ENCODE measurements at regions not wholly inside any gene's neighbourhood (a gene's known extent, or its start where the extent isn't known, plus 50 kb on each side); places are given as distances from the start of the nearest gene placed in this dataset.
A peak's percentile ranks its signal among the peaks of the same experiment; 100 is the strongest.

DNA sequence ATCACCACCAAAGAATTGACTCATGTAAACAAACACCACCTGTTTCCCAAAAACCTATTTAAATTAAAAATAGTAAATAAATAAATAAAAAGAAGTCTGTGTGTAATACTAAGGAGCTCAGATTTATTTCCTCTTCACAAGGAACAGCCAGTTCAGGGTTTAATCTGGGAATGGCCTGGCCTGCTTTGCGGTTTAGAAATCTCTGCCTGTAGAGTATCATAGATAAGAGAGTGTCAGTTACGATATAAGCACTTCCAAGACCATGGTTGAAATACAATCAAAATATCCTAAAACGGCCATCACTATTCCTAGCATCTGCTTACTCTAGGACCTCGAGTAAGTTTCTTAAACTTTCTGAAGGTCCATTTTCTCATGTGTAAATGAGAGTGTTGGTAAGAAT lies 274.4 kb downstream of the PLPP3 start:
- no peak for DNase-seq

DNA sequence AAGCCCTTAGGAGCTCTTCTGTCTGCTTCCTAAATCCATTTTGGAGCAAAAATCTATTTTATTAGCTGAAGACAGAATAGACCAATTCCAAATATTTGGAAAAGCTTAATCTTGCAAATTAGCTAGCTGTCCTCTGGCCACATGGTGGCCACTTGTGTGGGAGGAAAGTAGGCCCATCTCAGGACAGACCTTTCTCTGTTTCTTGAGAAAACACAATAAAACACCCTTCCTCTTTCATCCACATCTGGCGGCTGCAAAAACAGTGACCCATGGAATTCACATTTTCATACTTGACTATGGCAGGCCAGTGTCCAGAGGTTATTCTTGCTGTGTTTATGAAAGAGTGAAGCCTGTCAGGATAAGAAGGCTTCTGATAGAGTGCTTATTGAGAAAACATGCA lies 275.6 kb downstream of the PLPP3 start:
- no peak for DNase-seq

DNA sequence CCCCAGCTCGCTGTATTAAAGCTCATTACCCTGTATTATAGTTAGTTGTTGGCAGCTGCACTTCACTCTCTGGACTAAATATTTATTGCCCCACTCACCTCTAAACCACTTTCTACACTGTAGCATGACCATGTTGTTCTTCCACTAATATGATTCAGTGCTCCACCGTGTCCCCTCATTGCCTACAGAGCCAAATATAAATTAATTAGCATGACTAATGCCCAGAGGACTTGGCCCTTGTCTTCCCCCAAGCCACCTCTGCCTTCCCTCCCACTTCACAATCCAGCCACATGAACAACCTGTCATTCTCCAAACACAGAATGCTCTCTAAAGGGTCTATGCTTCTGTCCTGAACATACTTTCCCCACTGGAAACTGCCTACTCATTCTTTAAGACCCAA lies 276.5 kb downstream of the PLPP3 start:
- DNase-seq: no peak

DNA sequence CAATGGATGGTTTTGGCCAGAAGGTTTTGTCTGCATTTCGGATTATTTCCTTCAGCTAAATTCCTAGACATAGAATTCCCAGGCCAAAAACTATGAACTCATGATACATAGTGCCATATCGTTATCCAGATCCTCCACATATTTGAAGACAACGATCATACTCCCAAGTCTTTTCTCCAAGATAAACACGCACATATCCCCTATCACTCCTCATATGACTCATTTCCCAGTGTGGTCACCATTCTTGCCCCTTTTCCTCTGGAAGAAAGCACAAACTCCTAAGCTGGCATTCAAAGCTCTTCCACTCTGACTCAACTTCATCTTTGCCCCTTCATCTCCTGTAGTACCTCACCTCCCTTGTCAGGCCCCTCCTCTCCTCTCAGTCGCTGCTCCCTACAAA lies 277.6 kb downstream of the PLPP3 start:
- no peak for DNase-seq

DNA sequence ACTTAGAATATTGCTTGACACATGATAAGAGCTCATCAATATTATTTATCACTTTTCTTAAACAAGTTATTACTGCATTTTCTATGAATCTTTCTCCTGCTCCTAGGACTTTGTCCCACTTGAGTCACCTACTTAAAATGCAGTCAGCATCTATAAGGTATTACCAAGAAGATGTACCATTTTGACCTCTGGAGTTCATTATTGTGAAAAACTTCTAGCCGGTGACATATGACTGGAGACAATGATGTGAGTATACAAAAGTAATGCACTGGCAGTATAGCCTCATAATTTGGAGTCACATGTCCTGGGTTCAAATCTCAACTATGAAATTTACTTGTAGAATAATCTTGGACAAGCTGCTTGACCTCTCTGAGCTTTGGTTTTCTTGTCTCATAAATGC lies 278.5 kb downstream of the PLPP3 start:
- DNase-seq: no peak

DNA sequence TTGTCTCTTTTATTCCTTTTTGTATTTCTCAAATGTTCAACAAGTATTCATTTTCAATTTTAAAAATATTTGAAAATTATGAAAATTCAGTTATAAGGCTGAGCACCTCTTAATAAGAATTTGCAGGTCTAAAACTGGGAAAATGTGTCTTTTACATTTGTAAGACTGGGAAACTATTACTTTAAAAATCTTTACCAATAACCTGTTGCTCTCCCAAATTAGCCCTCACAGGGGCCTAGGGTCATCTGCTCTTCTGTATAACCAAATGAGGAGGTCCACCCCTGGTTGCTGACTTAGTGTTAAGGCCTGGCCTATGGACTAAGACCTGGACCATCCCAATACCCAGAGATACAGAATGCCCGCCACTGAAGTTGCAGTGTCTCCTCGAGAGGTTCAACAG lies 280.5 kb downstream of the PLPP3 start:
- DNase-seq: no peak

DNA sequence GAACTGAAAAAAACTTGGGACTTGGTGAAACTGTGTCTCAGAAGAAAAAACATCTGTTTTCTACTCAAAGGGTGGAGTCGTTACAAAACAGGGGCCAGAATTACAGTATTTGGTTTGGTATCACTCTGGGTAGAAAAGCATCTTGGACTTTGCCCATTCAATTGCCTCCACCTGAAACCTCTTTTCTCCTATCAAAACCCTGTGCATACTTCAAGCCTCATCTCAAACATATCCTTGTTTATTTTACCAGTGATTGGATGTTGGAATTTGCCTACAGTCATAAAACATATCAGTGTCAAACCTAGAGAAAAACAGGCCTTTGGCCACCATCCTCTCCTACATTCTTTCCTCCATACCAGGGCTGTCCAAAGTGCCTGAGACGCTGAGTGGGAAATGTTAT lies 281.5 kb downstream of the PLPP3 start:
- DNase-seq: no peak

DNA sequence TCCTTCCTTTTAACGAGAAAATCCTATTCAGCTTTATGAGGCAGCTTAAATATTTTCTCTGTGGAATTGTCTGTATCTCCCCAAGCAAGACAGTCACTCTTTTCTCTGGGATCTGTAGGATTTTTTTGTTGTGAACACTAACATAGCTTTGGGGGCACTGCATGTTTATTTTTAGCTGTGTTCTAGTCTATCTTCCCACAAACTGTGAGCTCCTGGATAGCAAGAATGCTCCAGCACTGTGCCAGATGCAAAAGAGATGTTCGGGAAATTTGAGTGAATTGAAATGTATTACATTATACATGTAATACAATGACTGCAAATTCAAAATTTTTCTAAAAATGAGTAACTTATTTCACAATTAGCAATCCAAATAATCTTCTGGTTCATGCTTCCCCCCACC lies 282.2 kb downstream of the PLPP3 start:
- DNase-seq: no peak

DNA sequence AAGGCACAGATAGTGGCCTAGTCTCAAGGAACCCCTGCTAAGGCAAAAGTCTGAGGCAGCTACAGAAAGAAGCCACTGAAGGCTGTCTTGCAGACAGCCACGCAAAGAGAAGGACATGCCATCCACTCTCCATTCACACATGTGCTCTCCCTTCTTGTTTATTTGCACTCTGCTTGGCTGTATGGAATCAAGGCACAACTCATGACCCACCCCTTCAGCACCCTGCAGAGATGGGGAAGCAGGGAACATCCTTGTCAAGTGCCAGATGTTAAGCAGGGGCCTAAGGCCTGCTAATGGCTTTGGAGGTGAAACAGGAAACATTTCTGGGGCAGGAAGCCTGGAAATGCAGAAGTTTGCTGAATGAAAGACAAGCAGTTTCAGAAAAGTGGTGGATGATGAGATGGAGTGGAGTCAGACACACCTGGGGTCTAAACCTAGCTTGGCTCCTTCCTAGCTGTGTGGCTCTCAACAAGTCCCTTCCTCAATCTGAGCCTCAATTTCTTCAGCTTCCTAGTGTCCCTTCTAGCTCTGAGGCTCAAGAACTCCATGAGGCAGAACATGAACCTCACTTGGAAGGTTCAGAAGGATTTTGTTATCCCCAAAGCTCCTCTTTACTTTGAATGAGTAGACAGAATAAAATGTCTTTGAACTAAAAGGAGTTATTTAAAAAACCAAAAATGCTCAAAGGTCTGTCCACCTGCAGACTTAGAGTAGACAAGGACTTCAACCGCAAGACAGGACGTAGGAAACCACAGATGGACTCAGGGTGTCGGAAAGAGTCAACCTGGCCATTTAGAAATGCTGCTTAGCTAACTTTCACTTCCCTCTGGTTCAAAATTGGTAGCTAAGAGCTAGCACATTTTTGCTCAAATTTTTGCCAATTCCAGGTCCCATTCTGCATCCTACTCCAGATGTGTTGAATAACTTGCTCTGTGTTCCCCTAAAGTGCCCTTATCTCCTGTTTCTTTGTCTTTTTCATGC lies 283.1 kb downstream of the PLPP3 start:
- DNase-seq: no peak

DNA sequence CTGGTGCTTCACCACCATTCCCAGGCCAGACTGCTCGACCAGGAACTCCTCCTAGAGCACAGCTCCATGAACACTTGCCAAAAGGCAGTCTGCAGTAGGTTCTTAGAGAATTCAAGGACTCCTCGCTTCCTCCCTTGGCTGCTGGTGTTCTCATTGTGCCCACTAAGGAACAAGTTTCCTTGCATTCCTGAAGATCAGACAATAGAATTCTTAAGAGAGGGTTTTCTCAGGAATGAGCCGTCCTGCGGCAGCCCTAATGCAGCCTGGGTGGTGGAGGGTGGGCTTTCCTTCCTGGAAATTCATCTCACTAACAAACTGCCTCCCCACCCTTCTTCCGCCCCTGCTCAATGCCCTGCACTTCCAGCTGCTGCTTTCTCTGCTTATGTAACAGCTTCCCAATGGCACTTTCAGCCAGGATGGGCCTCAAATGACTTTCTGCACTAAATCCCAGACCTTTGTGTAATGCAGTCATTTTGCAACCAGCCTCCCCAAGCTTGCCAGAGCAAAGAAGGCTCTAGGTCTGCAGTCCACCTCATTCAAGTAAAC lies 287.9 kb downstream of the PLPP3 start:
- DNase-seq: no peak

DNA sequence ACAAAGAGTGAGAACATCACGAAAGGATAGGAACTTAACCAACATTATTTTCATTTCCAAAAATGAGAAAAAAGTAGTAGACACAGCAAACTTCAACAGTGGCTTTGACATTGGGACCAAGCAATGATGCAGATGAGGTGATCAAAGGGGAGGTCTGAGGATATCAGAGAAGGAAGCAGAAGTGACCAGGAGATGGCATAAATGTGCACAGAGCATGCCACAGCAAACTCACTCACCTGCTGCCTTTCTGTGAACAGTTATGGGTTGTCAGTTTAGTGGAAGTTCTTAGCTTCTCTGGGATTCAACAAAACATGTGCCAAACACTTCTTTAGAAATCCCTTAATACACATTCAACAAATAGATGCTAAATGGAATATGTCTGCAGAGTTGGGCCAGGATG lies 290.1 kb downstream of the PLPP3 start:
- no peak for DNase-seq

DNA sequence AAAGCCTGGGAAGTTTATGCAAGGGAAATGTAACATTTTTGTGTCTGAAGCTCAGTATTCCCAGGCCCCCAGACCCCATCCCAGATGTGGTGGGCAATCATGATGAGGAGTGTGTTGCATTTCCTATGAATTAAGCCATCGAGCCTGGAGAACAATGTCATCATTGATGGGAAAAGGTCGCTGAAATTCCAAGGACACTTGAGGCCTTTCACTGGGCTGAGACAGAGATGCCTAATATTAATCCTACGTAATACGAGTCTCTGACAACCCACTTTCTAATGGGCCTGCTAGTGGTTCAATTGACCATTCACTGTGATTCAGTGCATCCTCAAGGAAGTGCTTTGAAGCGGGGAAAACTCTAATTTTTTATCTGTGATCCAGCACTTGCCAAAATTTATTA lies 291.6 kb downstream of the PLPP3 start:
- no peak for DNase-seq

DNA sequence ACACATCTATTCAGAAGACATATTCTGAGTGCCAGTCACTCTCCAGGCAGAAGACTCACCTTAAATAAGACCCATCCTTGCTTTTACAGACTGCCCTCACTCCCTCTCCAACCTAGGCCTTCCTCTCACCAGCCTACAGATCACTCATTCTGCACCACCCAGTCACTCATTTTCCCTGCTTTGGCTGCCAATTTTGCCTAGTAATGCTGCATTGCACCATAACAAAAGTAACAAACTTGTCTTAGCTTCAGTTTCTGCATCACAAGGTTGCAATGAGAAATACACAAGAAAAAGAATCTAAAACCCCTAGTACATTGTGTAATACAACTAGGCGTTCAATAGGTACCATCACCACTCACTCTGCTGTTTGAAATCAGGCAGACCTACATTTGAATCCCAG lies 292.4 kb downstream of the PLPP3 start:
- DNase-seq: peak; percentile 65

DNA sequence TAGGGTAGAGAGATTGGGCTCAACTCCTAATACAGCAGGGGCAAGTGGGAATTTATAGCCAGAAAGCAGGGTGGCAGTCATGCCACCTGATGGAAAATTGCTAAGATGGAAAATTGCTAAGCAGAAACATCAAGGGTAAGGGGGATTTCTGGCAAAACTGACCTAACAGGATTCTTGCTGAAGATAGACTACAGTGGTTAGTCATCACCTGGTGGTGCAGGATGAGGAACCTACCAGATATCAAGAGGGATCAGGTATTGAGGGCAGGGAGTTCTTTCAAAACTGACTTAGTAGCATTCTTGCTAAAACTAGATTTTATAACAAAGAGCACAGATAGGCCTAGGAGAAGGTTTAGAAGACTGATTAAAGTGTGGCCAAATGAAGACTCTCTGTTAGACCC lies 292.9 kb downstream of the PLPP3 start:
- DNase-seq: no peak

DNA sequence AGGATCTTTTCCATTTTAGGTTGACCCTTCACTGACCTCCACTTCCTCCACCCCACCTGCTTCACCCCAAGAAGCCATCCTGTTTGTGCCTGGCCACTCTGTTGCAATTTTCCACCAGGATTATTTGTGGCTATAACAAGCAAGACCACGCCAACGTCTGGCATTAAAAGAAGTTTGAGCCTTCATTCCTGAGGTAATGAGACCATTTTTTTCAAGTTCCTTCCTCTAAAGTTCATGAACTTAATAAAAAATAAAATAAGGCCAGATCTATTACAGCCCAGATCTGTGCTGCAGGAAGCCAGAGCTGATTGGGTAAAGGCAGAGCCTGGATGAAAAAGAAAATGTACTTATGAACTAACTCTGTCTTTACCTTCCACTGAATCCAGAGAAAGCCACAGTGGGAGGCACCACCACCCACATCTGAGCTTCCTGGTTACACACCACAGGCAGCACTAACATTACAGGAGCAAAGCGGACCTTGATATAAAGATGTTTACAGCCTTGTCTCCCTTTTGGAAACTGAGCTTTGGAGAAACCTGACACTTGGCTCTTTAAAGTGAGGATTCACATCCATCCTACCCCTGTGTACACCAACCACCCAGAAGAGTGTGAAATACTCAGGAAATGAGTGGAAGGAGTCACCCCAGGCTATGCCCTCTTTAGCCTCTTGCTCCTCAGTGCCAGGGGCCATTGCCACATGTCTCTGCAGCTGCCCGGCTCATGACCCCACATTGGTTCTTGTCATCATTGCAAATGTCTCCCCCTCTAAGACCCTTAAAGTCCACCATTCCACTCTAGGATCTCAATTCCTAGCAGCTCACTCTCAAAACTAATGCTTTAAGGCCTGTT lies 293.6 kb downstream of the PLPP3 start:
- no peak for DNase-seq

DNA sequence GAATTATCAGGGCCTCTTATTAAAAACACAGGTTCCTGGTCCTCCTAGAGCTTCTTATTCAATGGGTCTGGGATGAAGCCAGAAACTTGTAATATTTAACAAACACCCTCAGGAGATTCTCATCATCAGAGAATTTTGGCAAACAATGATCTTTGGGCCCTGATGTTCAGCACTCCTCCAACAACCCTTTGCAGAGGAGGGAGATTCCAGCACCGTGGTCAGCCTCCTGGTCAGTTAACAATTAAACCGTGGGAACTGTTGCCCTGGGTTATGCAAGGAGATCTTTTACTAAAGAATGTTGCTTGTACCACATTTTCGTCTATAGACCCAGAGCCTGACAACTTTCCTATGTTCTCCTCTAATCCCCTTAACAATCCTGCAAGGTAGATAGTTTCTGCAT lies 294.4 kb downstream of the PLPP3 start:
- no peak for DNase-seq

DNA sequence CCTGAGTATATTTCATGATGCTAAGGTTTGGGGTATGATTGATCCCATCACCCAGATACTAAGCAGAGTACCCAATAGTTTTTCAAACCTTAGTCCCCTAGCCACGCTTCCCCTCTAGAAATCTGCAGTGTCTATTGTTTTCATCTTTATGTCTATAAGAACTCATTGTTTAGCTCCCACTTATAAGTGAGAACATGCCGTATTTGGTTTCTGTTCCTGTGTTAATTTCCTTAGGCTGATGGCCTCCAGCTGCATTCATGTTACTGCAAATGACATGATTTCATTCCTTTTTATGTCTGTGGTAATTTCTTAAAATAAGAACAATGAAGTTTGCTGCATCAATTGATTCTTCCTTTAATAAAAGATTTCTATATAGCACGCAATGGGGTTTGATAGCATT lies 301.3 kb downstream of the PLPP3 start:
- no peak for DNase-seq

DNA sequence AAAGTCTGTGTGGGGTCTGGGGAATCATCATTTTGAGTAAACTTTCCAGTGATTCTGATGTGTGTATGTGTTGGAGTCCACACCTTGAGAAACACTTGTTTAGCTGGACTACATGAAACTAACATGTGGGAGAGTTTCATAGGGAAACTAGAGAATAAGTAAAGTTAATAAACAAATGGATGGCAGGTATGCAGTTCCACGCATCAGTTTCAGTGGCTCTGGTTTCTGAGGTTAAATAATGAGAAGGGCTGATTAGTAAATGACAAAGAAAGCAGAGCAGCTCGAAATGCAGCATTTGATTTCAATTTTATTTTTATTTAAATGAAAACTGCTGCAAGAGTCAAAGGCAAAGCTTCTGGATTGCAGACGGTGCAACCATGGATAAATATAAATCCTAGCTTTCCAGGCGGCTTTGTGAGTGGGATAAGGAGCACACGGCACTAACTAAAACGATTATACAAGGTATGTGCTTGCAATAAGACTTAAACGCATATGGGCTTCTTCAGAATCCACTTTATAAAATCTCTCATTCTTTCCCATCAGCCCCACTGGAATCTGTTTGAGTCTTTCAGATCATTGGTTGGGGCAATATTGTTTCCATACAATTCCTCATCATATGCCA lies 310.7 kb downstream of the PLPP3 start:
- no peak for DNase-seq

DNA sequence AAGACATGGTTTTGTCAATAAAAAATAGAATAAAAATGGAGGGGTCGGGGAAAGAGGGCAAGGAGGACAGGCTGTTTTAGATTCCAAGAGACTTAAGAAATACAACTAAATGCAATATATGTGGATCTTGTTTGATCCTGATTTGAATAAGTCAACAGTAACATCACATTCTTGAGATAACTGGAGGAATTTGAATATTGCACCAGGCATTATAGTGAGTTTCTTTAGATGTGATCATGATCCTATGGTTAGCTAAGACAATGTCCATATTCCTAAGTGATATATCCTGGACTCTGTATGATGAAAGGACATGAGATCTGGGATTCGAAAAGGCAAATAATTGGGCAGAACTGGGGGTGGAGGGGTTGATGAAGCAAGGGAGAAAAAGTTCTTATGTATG lies 311.8 kb downstream of the PLPP3 start:
- no peak for DNase-seq

DNA sequence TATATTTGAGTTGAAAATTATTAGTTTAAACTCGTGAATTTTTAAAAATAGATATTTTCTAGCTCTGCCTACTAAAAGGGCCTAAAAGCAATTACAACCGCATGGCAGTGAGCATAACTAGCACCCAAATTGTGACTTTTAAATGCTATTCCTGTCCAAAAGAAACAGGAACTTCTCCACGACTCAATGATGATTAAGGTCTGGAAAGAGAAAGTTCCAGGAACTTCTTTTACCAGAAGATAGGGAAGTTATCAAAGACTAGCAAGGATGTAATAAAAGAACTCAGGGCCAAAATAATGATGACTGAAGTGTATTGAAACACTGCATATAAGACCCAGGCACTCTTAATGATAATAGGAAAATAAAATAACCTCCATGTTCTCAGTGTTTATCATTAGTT lies 313.0 kb downstream of the PLPP3 start:
- DNase-seq: peak; percentile 66

DNA sequence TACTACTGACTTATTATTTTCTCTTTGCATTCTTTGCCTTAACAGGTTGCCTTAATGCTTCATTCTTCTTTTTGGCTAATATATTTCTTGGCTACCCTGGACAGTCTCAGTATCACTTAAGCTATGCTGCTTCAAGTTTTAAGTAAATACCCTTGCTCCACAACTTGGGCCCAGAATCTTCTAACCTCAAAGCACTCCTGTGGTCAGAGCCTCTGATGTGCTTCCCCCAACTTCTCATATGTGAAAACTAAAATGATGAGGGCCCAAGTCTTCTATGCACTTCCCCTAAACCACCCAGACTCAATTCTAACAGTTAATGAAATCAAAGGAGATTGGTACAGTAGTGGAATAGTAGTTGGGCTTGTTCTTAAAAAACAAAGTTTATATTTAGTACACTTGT lies 314.1 kb downstream of the PLPP3 start:
- DNase-seq: no peak

DNA sequence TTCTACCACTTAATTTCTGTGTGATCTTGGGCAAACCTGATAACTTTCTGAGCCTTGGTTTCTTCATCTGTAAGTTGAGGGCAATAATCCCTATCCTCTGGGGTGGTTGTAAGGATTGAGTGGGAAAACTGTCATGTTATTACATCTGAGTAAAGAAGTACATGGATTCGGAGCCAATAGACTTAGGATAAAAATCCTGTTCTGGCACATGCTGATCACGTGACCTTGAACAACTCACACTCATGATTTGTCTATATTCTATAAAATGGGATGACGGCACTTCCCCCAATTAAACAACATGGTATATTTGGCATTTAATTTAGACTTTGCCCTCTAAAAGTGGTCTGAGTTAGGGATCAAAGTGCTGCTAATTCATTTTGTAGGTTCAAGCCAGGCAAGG lies 315.5 kb downstream of the PLPP3 start:
- DNase-seq: no peak

DNA sequence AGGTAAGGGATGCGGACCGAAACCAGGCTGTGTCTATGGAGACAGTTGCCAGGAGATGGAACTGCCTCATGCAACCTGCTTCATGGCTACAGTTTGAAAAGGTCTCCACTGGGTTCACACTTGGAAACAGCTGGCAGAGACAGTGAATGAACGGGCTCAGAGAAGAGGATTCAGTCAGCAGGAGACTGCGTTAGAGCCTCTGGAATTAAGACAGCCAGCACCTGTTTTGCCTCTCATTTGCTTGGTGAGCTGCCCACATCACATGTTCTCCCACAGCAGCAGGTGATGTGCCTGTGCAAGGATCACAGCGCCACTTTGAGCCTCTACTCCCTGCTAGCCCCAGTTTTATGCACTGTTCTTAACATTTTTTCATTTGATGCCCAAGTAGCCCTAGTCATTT lies 321.0 kb downstream of the PLPP3 start:
- DNase-seq: no peak
